ENCODE measurements at regions not wholly inside any gene's neighbourhood (a gene's known extent, or its start where the extent isn't known, plus 50 kb on each side); places are given as distances from the start of the nearest gene placed in this dataset.

DNA sequence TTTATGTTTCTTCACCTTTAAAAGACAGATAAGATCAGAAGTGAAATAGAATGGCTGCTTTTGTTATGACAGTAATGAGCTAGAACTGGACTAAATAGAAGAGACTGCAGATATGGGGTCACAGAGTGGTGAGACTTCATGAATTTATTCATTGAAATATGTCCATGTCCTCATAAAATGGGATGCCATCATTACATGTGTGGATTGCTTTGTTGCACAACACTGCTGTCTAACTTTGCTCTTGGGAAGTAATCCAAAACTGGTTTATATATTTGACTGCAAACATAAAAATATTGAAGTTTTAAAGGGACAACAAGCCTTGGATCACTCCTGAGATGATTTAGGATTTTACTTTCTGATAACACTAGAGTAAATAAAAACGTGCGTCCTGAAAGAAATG lies 209.2 kb upstream of the FAT4 start:
- WGBS, 2 donors: 65 to 84% methylated on average over 2 of the region's 2 CpGs
- no peak for DNase-seq (ENCODE audit: low spot score in 2 of 2)
- no peak overlapping the region for H3K4me3 ChIP-seq (ENCODE audit: low read depth, poor library complexity, severe bottlenecking)
- TF ChIP-seq, protein P1, sequence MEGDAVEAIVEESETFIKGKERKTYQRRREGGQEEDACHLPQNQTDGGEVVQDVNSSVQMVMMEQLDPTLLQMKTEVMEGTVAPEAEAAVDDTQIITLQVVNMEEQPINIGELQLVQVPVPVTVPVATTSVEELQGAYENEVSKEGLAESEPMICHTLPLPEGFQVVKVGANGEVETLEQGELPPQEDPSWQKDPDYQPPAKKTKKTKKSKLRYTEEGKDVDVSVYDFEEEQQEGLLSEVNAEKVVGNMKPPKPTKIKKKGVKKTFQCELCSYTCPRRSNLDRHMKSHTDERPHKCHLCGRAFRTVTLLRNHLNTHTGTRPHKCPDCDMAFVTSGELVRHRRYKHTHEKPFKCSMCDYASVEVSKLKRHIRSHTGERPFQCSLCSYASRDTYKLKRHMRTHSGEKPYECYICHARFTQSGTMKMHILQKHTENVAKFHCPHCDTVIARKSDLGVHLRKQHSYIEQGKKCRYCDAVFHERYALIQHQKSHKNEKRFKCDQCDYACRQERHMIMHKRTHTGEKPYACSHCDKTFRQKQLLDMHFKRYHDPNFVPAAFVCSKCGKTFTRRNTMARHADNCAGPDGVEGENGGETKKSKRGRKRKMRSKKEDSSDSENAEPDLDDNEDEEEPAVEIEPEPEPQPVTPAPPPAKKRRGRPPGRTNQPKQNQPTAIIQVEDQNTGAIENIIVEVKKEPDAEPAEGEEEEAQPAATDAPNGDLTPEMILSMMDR (IDR thresholded peaks at IDR 0.05): no peak
- TF ChIP-seq POLR2A (IDR thresholded peaks at IDR 0.05): no peak
- intact Hi-C loops (cut with DNase I; ENCODE audit: low total_unique reads): no loop called here

DNA sequence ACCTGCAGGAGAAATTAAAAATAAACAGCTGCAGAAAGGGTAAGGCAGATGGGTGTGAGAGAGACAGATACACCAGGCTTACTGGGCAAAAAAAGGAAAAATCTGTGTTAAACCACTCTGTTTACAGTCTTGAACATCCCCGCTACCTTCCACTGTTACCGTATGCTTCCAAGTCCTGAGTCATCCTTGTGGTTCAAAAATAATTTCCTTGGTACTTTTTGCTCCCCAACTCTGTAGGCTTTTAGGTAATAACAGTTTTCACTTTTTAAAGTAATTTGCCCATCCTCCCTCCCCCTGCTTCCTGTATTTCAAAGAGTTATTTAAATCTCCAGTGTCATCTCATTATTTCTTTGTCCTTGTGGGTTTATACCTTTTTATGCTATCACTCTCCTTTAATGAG lies 210.1 kb upstream of the FAT4 start:
- no peak overlapping the region for H3K4me3 ChIP-seq (ENCODE audit: low read depth, poor library complexity, severe bottlenecking)
- DNase-seq (ENCODE audit: low spot score in 2 of 2): no peak
- intact Hi-C loops (cut with DNase I; ENCODE audit: low total_unique reads): no loop called here
- TF ChIP-seq, protein P1 (IDR thresholded peaks at IDR 0.05): no peak
- TF ChIP-seq POLR2A (IDR thresholded peaks at IDR 0.05): no peak
- 78 to 85% methylated on average over 2 of the region's 2 CpGs for WGBS, 2 donors

DNA sequence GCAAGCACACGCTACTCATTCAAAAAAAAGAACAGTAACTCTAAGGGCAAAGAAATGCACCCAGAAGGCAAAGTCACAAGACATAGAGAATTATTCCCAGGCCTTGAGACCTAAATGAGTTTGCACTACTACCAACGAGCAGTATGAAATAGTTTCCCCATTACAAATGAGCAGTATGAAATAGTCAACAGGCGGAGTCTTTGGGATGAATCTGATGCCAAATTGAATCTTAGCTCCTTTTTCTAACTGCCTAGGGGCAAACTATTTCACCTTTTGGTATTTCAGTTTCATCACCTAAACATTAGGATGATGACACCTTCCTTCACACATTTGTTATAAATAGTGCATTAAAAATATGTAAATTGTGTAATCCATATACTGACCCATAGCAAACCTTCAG lies 213.0 kb upstream of the FAT4 start:
- no peak for DNase-seq (ENCODE audit: low spot score in 2 of 2)
- TF ChIP-seq, protein P1 (IDR thresholded peaks at IDR 0.05): no peak
- TF ChIP-seq POLR2A (IDR thresholded peaks at IDR 0.05): no peak
- 50 to 53% methylated on average over 3 of the region's 3 CpGs for WGBS, 2 donors
- intact Hi-C loops (cut with DNase I; ENCODE audit: low total_unique reads): no loop called here
- no peak overlapping the region for H3K4me3 ChIP-seq (ENCODE audit: low read depth, poor library complexity, severe bottlenecking)

DNA sequence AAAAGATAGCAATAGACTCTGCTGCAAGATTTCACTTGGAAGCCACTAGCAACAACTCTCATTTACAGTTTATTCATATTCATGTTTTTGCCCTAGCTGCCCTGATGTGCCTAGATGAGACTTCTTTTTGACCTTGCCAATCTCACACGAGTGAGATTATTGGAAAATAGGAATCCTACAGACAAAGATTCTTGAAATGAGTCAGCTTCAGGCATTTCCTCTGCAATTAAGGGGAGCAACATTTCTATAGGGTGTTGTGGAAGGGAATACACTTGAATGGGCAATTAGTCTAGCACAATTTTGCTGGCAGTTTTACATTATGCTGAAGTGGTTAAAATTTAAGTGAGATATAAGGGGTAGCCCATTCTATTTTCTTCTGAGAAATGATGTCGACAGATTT lies 217.0 kb upstream of the FAT4 start:
- WGBS, 2 donors: 54 to 63% methylated on average over 2 of the region's 2 CpGs
- H3K4me3 ChIP-seq (ENCODE audit: low read depth, poor library complexity, severe bottlenecking): no peak overlapping the region
- intact Hi-C loops (cut with DNase I; ENCODE audit: low total_unique reads): no loop called here
- TF ChIP-seq, protein P1 (IDR thresholded peaks at IDR 0.05): no peak
- no peak for TF ChIP-seq POLR2A (IDR thresholded peaks at IDR 0.05)
- no peak for DNase-seq (ENCODE audit: low spot score in 2 of 2)

DNA sequence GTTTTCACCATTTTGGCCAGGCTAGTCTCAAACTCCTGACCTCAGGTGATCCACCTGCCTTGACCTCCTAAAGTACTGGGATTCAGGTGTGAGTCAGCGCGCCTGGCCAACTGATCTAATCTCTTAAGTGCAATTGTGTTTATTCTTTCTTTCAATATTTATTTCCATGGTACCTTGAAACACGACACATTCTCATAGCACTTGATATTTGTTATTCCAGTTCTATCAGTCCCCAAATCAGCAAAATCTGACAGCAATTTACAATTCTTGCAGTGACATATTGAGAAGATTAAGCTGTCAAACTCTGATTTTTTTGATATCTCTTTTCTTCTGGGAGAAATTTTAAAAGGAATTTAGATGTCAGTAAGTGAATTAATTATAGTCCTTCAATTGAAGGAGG lies 218.1 kb upstream of the FAT4 start:
- no peak for TF ChIP-seq POLR2A (IDR thresholded peaks at IDR 0.05)
- TF ChIP-seq, protein P1 (IDR thresholded peaks at IDR 0.05): no peak
- intact Hi-C loops (cut with DNase I; ENCODE audit: low total_unique reads): no loop called here
- H3K4me3 ChIP-seq (ENCODE audit: low read depth, poor library complexity, severe bottlenecking): no peak overlapping the region
- no peak for DNase-seq (ENCODE audit: low spot score in 2 of 2)
- 74 to 80% methylated on average over 3 of the region's 3 CpGs for WGBS, 2 donors

DNA sequence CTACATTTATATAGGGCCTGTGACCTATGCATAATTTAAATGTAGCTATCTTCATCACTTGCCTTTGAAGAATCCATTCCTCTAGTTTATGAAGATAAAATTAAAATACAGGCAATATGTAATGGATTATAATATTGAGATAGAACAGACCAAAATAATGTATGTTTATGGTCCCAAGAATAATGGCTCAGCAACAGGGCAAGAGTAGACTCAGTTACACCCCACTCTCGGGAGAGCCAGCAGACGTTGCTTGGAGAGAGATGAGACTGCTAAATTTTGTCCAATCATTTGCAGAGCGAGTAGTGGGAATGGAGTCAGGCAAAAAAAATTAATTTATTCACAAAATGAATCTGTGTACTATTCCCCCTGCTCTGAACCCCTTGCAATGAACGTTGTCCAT lies 223.2 kb upstream of the FAT4 start:
- no peak overlapping the region for H3K4me3 ChIP-seq (ENCODE audit: low read depth, poor library complexity, severe bottlenecking)
- intact Hi-C loops (cut with DNase I; ENCODE audit: low total_unique reads): no loop called here
- no peak for DNase-seq (ENCODE audit: low spot score in 2 of 2)
- 87 to 90% methylated on average over 4 of the region's 4 CpGs for WGBS, 2 donors
- TF ChIP-seq, protein P1 (IDR thresholded peaks at IDR 0.05): no peak
- no peak for TF ChIP-seq POLR2A (IDR thresholded peaks at IDR 0.05)

All from lower leg skin (tissue), 4 donors.